ENCODE measurements at regions not wholly inside any gene's neighbourhood (a gene's known extent, or its start where the extent isn't known, plus 50 kb on each side); places are given as distances from the start of the nearest gene placed in this dataset.

GRCh38 chr9:111114486-111114885 lies 76.2 kb upstream of the LPAR1 start:
- TF ChIP-seq, protein P1, sequence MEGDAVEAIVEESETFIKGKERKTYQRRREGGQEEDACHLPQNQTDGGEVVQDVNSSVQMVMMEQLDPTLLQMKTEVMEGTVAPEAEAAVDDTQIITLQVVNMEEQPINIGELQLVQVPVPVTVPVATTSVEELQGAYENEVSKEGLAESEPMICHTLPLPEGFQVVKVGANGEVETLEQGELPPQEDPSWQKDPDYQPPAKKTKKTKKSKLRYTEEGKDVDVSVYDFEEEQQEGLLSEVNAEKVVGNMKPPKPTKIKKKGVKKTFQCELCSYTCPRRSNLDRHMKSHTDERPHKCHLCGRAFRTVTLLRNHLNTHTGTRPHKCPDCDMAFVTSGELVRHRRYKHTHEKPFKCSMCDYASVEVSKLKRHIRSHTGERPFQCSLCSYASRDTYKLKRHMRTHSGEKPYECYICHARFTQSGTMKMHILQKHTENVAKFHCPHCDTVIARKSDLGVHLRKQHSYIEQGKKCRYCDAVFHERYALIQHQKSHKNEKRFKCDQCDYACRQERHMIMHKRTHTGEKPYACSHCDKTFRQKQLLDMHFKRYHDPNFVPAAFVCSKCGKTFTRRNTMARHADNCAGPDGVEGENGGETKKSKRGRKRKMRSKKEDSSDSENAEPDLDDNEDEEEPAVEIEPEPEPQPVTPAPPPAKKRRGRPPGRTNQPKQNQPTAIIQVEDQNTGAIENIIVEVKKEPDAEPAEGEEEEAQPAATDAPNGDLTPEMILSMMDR (IDR thresholded peaks at IDR 0.05), result no peak
- no peak for TF ChIP-seq EZH2 (IDR thresholded peaks at IDR 0.05)
- no peak for TF ChIP-seq EZH2phosphoT487 (IDR thresholded peaks at IDR 0.05)

Data from neural progenitor cell (in vitro differentiated cells).